ENCODE measurements at regions not wholly inside any gene's neighbourhood (a gene's known extent, or its start where the extent isn't known, plus 50 kb on each side); places are given as distances from the start of the nearest gene placed in this dataset.

DNA sequence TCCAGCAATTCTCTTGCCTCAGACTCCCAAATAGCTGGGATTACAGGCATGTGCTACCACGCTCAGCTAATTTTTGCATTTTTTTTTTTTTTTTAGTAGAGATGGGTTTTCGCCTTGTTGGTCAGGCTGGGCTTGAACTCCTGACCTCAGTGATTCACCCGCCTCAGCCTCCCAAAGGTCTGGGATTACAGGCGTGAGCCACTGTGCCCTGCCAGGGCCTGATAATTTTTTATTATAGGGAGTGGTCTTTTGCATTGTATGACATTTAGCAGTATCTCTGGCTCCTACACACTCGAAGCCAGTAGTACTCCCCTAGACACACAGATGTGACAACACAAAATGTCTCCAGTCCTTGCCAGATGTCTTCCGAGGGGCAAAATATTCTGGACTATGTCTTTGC is 124.0 kb downstream of the DKK1 start:
- Histone ChIP-seq H3K9me2 (ENCODE audit: insufficient read depth) (no peaks in the 10 kb centered on the region), H3K27ac (ENCODE audit: low read depth, low read length) (peak overlapping the region; percentile 67), H3K27me3 (ENCODE audit: insufficient read depth, low read length) (no peaks in the 10 kb centered on the region), H3K9me3 (ENCODE audit: control insufficient read depth in 1 of 2, insufficient read depth in 1 of 2, low read depth in 1 of 2, low read length in 2 of 2) (no peaks in the 10 kb centered on the region), H3K4me1 (ENCODE audit: control insufficient read depth in 1 of 2, insufficient read depth in 2 of 2, low read length in 2 of 2) (peaks cover 35 to 40% of the 10 kb centered on the region in 2 experiments), H3K4me2 (ENCODE audit: low read length) (peak overlapping the region; percentile 17; the same call in 1 of the 2 replicates), H3K79me2 (ENCODE audit: insufficient read depth, low read length) (no peaks in the 10 kb centered on the region), H3K4me3 (replicated peaks in 1 of 2; ENCODE audit: low read depth in 1 of 2, low read length in 2 of 2) (no peak overlapping the region), H2AFZ (ENCODE audit: low read depth, low read length, poor library complexity, severe bottlenecking) (peak overlapping the region; percentile 64), H4K20me1 (ENCODE audit: insufficient read depth) (no peaks in the 10 kb centered on the region), H3K9ac (ENCODE audit: low read length) (no peak overlapping the region), H3K36me3 (ENCODE audit: control insufficient read depth in 1 of 2, insufficient read depth in 2 of 2, low read length in 2 of 2) (no peaks in the 10 kb centered on the region)
- CTCF ChIA-PET, result no interaction called here
- BruUV-seq (replicated peaks), result no TSS peak
- POLR2A ChIA-PET, result interaction anchor here (0.6 kb wide), 1 partner anchor 120 kb away, joined by 3 read pairs; no protein-coding TSS in a partner anchor
- TF ChIP-seq, protein P1, sequence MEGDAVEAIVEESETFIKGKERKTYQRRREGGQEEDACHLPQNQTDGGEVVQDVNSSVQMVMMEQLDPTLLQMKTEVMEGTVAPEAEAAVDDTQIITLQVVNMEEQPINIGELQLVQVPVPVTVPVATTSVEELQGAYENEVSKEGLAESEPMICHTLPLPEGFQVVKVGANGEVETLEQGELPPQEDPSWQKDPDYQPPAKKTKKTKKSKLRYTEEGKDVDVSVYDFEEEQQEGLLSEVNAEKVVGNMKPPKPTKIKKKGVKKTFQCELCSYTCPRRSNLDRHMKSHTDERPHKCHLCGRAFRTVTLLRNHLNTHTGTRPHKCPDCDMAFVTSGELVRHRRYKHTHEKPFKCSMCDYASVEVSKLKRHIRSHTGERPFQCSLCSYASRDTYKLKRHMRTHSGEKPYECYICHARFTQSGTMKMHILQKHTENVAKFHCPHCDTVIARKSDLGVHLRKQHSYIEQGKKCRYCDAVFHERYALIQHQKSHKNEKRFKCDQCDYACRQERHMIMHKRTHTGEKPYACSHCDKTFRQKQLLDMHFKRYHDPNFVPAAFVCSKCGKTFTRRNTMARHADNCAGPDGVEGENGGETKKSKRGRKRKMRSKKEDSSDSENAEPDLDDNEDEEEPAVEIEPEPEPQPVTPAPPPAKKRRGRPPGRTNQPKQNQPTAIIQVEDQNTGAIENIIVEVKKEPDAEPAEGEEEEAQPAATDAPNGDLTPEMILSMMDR (IDR thresholded peaks at IDR 0.05 in 2 of 3, conservative IDR thresholded peaks at IDR 0.05 in 1 of 3; ENCODE audit: borderline replicate concordance in 1 of 3, insufficient read depth in 1 of 3, low read depth in 2 of 3, low read length in 2 of 3), result no peak
- TF ChIP-seq EZH2phosphoT487 (IDR thresholded peaks at IDR 0.05; ENCODE audit: borderline replicate concordance) (no peak), SRF (IDR thresholded peaks at IDR 0.05; ENCODE audit: low read depth) (no peak), TCF7L2 (IDR thresholded peaks at IDR 0.05; ENCODE audit: borderline replicate concordance, extremely low read depth, insufficient read depth, insufficient read length) (no peak), EZH2 (IDR thresholded peaks at IDR 0.05) (no peak), ZNF274 (IDR thresholded peaks at IDR 0.05; ENCODE audit: low read depth, low read length) (no peak), EGR1 (IDR thresholded peaks at IDR 0.05; ENCODE audit: low read depth) (no peak), ELF1 (IDR thresholded peaks at IDR 0.05; ENCODE audit: borderline replicate concordance, low read depth) (no peak), JUND (IDR thresholded peaks at IDR 0.05) (no peak), SP1 (IDR thresholded peaks at IDR 0.05; ENCODE audit: low read depth) (no peak), CEBPB (IDR thresholded peaks at IDR 0.05; ENCODE audit: low read depth) (no peak), POLR2A (IDR thresholded peaks at IDR 0.05; ENCODE audit: borderline replicate concordance, extremely low read depth, insufficient read depth, insufficient read length) (no peak), ZFX (IDR thresholded peaks at IDR 0.05) (no peak), YY1 (IDR thresholded peaks at IDR 0.05; ENCODE audit: extremely low read depth, insufficient replicate concordance, low read depth, low read length) (no peak), RAD21 (IDR thresholded peaks at IDR 0.05; ENCODE audit: low read depth) (no peak), FOSL1 (IDR thresholded peaks at IDR 0.05; ENCODE audit: low read depth) (no peak)
- TF ChIP-seq, protein P2, sequence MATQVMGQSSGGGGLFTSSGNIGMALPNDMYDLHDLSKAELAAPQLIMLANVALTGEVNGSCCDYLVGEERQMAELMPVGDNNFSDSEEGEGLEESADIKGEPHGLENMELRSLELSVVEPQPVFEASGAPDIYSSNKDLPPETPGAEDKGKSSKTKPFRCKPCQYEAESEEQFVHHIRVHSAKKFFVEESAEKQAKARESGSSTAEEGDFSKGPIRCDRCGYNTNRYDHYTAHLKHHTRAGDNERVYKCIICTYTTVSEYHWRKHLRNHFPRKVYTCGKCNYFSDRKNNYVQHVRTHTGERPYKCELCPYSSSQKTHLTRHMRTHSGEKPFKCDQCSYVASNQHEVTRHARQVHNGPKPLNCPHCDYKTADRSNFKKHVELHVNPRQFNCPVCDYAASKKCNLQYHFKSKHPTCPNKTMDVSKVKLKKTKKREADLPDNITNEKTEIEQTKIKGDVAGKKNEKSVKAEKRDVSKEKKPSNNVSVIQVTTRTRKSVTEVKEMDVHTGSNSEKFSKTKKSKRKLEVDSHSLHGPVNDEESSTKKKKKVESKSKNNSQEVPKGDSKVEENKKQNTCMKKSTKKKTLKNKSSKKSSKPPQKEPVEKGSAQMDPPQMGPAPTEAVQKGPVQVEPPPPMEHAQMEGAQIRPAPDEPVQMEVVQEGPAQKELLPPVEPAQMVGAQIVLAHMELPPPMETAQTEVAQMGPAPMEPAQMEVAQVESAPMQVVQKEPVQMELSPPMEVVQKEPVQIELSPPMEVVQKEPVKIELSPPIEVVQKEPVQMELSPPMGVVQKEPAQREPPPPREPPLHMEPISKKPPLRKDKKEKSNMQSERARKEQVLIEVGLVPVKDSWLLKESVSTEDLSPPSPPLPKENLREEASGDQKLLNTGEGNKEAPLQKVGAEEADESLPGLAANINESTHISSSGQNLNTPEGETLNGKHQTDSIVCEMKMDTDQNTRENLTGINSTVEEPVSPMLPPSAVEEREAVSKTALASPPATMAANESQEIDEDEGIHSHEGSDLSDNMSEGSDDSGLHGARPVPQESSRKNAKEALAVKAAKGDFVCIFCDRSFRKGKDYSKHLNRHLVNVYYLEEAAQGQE (IDR thresholded peaks at IDR 0.05; ENCODE audit: low read depth), result no peak
- TF ChIP-seq, protein P3, sequence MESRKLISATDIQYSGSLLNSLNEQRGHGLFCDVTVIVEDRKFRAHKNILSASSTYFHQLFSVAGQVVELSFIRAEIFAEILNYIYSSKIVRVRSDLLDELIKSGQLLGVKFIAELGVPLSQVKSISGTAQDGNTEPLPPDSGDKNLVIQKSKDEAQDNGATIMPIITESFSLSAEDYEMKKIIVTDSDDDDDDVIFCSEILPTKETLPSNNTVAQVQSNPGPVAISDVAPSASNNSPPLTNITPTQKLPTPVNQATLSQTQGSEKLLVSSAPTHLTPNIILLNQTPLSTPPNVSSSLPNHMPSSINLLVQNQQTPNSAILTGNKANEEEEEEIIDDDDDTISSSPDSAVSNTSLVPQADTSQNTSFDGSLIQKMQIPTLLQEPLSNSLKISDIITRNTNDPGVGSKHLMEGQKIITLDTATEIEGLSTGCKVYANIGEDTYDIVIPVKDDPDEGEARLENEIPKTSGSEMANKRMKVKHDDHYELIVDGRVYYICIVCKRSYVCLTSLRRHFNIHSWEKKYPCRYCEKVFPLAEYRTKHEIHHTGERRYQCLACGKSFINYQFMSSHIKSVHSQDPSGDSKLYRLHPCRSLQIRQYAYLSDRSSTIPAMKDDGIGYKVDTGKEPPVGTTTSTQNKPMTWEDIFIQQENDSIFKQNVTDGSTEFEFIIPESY (IDR thresholded peaks at IDR 0.05; ENCODE audit: extremely low read depth, insufficient replicate concordance, low read length), result no peak
- TF ChIP-seq, protein P4, sequence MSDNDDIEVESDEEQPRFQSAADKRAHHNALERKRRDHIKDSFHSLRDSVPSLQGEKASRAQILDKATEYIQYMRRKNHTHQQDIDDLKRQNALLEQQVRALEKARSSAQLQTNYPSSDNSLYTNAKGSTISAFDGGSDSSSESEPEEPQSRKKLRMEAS (IDR thresholded peaks at IDR 0.05), result no peak
- TF ChIP-seq, protein P5, sequence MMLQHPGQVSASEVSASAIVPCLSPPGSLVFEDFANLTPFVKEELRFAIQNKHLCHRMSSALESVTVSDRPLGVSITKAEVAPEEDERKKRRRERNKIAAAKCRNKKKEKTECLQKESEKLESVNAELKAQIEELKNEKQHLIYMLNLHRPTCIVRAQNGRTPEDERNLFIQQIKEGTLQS (IDR thresholded peaks at IDR 0.05), result no peak
- ATAC-seq (peak; percentile 50; the same call in 1 of the 2 replicates), DNase-seq (ENCODE audit: low read depth, low spot score) (no peak)
- RAD21 ChIA-PET (ENCODE audit: low non-redundant PET in 1 of 2, low total read pairs in 2 of 2, uncharacterized antibody in 2 of 2, unreplicated experiment in 2 of 2), result no interaction called here
- intact Hi-C loops (cut with micrococcal nuclease), result no loop called here

All from HCT116 (cell line).